IMR-90 (cell line): ENCODE measurements at regions not wholly inside any gene's neighbourhood (a gene's known extent, or its start where the extent isn't known, plus 50 kb on each side); places are given as distances from the start of the nearest gene placed in this dataset.

Source experiments
- CTCF ChIP-seq: conservative IDR thresholded peaks from 2 replicates; pipeline ENCODE4 v1.5.1; 2012; ENCODE audit warnings: mild to moderate bottlenecking, low read depth, low read length, improper control_type of control experiment
- FOS ChIP-seq: fragments of 150-350 bp; IDR thresholded peaks from 2 replicates; pipeline ENCODE4 v1.6.1; 2016; ENCODE audit warnings: low read depth, low read length
- POLR2A ChIP-seq: IDR thresholded peaks from 2 replicates; pipeline ENCODE4 v1.6.1; 2012; ENCODE audit warnings: mild to moderate bottlenecking, low read depth, low read length

GRCh38 chr5:54838843-54839242 lies 146.6 kb downstream of the ESM1 start:
- TF ChIP-seq FOS (no peak), POLR2A (no peak), CTCF (no peak)
